SK-N-SH treated with all-trans-retinoic acid at 6 μM for 48 hours (cell line): ENCODE measurements at regions not wholly inside any gene's neighbourhood (a gene's known extent, or its start where the extent isn't known, plus 50 kb on each side); places are given as distances from the start of the nearest gene placed in this dataset.

Source experiments
- ATAC-seq: fragments of 200-7000 bp; cut with Tn5 transposase; 3 replicates; pipeline ENCODE4 v1.9.1; 2020; ENCODE audit warnings: mild to moderate bottlenecking, moderate library complexity
- ARNTL ChIP-seq: fragments of 450-650 bp; formaldehyde crosslinking; IDR thresholded peaks from 2 replicates; pipeline ENCODE4 v1.5.0; 2020; ENCODE audit warnings: low read depth, mild to moderate bottlenecking, moderate library complexity, borderline replicate concordance
- BACH2 ChIP-seq: fragments of 250-450 bp; sonication (Bioruptor Pico); IDR thresholded peaks from 2 replicates; pipeline ENCODE4 v1.9.0; 2021; ENCODE audit warnings: mild to moderate bottlenecking, borderline replicate concordance
- CSDC2 ChIP-seq: fragments of 250-450 bp; sonication (Bioruptor Pico); IDR thresholded peaks from 2 replicates; pipeline ENCODE4 v1.5.0; 2020; ENCODE audit warnings: mild to moderate bottlenecking, moderate library complexity
- ESRRG ChIP-seq: fragments of 250-450 bp; sonication (Bioruptor Pico); IDR thresholded peaks from 2 replicates; pipeline ENCODE4 v1.6.1; 2021; ENCODE audit warnings: mild to moderate bottlenecking
- GLIS3 ChIP-seq: fragments of 250-450 bp; sonication (Bioruptor Pico); IDR thresholded peaks from 2 replicates; pipeline ENCODE4 v1.5.0; 2020; ENCODE audit warnings: mild to moderate bottlenecking, moderate library complexity
- OSR1 ChIP-seq: fragments of 250-450 bp; sonication (Bioruptor Pico); IDR thresholded peaks from 2 replicates; pipeline ENCODE4 v1.8.0; 2022; ENCODE audit warnings: moderate library complexity, mild to moderate bottlenecking, inconsistent platforms
- PPARA ChIP-seq: fragments of 250-450 bp; sonication (Bioruptor Pico); IDR thresholded peaks from 2 replicates; pipeline ENCODE4 v1.5.0; 2020; ENCODE audit warnings: mild to moderate bottlenecking, borderline replicate concordance
- RARB ChIP-seq: fragments of 250-450 bp; sonication (Bioruptor Pico); IDR thresholded peaks from 2 replicates; pipeline ENCODE4 v1.8.0; 2021; ENCODE audit warnings: mild to moderate bottlenecking, moderate library complexity
- SNAI2 ChIP-seq: fragments of 250-450 bp; sonication (Bioruptor Pico); IDR thresholded peaks from 2 replicates; pipeline ENCODE4 v1.5.0; 2020; ENCODE audit warnings: mild to moderate bottlenecking, moderate library complexity
- TOX ChIP-seq: fragments of 250-450 bp; sonication (Bioruptor Pico); IDR thresholded peaks from 2 replicates; pipeline ENCODE4 v1.8.0; 2021; ENCODE audit warnings: mild to moderate bottlenecking, moderate library complexity, borderline replicate concordance
- ZC3H10 ChIP-seq: fragments of 250-450 bp; sonication (Bioruptor Pico); IDR thresholded peaks from 2 replicates; pipeline ENCODE4 v1.5.1; 2021; ENCODE audit warnings: mild to moderate bottlenecking, moderate library complexity
- ZFP3 ChIP-seq: fragments of 250-450 bp; sonication (Bioruptor Pico); IDR thresholded peaks from 2 replicates; pipeline ENCODE4 v1.5.0; 2020; ENCODE audit warnings: mild to moderate bottlenecking, moderate library complexity
- TF ChIP-seq, protein P1 (sequence below): fragments of 250-450 bp; sonication (Bioruptor Pico); IDR thresholded peaks from 2 replicates; pipeline ENCODE4 v1.5.1; 2020; ENCODE audit warnings: low read depth, mild to moderate bottlenecking, moderate library complexity
- TF ChIP-seq, protein P2 (sequence below): fragments of 250-450 bp; sonication (Bioruptor Pico); IDR thresholded peaks from 2 replicates; pipeline ENCODE4 v1.5.1; 2021; ENCODE audit warnings: mild to moderate bottlenecking, moderate library complexity
- TF ChIP-seq, protein P3 (sequence below): fragments of 250-450 bp; sonication (Bioruptor Pico); IDR thresholded peaks from 2 replicates; pipeline ENCODE4 v1.5.0; 2020; ENCODE audit warnings: mild to moderate bottlenecking, moderate library complexity

DNA sequence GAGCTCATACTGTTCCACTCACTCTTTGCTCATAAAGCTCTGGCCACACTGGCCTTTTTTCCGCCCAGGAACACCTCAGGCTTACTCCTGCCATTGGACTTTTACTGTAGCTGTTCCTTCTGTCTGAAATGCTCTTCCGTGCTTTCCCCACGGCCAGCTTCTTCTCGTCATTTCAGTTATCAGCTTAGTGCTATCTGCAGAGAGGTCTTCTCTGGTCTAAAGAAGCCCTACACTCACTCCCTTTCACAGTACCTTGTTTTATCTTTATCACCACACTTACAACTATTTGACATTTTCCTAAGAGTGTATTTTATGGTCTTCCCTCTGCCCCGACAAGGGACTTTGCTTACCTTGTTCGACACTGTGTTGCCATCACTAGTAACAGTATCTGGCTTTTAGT is 388.1 kb upstream of the SPRED2 start (continued):
- TF ChIP-seq, protein P1, sequence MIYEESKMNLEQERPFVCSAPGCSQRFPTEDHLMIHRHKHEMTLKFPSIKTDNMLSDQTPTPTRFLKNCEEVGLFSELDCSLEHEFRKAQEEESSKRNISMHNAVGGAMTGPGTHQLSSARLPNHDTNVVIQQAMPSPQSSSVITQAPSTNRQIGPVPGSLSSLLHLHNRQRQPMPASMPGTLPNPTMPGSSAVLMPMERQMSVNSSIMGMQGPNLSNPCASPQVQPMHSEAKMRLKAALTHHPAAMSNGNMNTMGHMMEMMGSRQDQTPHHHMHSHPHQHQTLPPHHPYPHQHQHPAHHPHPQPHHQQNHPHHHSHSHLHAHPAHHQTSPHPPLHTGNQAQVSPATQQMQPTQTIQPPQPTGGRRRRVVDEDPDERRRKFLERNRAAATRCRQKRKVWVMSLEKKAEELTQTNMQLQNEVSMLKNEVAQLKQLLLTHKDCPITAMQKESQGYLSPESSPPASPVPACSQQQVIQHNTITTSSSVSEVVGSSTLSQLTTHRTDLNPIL (CRISPR knock-in tag), result no peak
- TF ChIP-seq GLIS3 (CRISPR knock-in tag) (no peak), ZC3H10 (no peak), OSR1 (CRISPR knock-in tag) (no peak), BACH2 (no peak)

DNA sequence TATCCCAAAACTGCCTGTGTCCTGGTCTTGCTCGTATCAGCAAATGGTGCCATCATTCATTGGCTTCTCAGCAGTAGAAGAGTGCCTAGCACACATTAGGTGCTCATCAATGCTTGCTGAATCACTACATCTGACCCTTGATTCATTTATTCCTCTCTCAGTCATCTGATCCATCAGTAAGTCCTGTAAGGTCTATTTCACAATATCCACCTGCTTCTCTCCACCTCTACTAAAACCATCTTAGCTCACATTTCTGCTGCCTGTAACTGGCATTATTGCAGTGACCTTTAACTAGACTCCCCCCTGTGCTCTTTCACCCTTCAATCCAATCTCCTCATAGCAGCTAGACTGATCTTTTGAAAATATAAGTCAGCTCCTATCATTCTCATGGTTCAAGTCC is 387.6 kb upstream of the SPRED2 start:
- ATAC-seq, result no peak
- TF ChIP-seq PPARA (CRISPR knock-in tag) (no peak), ARNTL (CRISPR knock-in tag) (no peak), ZFP3 (CRISPR knock-in tag) (no peak), TOX (CRISPR knock-in tag) (no peak), SNAI2 (CRISPR knock-in tag) (no peak), BACH2 (no peak)
- TF ChIP-seq, protein P2, sequence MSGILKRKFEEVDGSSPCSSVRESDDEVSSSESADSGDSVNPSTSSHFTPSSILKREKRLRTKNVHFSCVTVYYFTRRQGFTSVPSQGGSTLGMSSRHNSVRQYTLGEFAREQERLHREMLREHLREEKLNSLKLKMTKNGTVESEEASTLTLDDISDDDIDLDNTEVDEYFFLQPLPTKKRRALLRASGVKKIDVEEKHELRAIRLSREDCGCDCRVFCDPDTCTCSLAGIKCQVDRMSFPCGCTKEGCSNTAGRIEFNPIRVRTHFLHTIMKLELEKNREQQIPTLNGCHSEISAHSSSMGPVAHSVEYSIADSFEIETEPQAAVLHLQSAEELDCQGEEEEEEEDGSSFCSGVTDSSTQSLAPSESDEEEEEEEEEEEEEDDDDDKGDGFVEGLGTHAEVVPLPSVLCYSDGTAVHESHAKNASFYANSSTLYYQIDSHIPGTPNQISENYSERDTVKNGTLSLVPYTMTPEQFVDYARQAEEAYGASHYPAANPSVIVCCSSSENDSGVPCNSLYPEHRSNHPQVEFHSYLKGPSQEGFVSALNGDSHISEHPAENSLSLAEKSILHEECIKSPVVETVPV (CRISPR knock-in tag), result no peak
- TF ChIP-seq, protein P3, sequence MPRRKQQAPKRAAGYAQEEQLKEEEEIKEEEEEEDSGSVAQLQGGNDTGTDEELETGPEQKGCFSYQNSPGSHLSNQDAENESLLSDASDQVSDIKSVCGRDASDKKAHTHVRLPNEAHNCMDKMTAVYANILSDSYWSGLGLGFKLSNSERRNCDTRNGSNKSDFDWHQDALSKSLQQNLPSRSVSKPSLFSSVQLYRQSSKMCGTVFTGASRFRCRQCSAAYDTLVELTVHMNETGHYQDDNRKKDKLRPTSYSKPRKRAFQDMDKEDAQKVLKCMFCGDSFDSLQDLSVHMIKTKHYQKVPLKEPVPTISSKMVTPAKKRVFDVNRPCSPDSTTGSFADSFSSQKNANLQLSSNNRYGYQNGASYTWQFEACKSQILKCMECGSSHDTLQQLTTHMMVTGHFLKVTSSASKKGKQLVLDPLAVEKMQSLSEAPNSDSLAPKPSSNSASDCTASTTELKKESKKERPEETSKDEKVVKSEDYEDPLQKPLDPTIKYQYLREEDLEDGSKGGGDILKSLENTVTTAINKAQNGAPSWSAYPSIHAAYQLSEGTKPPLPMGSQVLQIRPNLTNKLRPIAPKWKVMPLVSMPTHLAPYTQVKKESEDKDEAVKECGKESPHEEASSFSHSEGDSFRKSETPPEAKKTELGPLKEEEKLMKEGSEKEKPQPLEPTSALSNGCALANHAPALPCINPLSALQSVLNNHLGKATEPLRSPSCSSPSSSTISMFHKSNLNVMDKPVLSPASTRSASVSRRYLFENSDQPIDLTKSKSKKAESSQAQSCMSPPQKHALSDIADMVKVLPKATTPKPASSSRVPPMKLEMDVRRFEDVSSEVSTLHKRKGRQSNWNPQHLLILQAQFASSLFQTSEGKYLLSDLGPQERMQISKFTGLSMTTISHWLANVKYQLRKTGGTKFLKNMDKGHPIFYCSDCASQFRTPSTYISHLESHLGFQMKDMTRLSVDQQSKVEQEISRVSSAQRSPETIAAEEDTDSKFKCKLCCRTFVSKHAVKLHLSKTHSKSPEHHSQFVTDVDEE, result no peak
- TF ChIP-seq, protein P1 (CRISPR knock-in tag), result no peak

DNA sequence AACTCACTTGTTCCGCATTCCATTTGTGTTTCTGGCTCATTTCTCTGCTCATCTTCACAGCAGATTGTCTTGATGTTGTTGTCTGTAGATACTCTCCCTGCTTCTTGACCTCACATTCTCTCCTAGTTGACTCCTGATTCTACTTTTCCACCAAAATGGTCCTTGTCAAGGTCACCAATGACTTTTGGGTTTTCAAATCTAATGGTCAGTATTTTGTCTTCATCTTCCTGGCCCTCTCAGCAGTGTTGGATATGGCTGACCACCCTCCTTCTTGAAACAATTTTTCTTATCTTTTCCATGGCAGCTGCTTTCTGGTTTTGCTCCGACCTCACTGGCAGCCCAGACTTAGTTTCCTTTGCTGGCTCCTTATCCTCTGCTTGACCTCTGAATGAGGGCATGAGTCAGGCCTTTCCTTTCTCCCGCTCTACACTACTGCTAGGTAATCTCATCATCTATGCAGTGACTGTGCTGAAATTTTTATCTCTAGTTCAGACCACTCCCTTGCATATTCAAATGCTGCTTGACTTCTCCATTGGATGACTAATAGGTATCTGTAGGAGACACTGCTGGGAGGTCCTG is 386.6 kb upstream of the SPRED2 start:
- no peak for ATAC-seq
- TF ChIP-seq TOX (CRISPR knock-in tag) (no peak), ESRRG (no peak), CSDC2 (no peak), RARB (CRISPR knock-in tag) (no peak)
- TF ChIP-seq, protein P3, result no peak

DNA sequence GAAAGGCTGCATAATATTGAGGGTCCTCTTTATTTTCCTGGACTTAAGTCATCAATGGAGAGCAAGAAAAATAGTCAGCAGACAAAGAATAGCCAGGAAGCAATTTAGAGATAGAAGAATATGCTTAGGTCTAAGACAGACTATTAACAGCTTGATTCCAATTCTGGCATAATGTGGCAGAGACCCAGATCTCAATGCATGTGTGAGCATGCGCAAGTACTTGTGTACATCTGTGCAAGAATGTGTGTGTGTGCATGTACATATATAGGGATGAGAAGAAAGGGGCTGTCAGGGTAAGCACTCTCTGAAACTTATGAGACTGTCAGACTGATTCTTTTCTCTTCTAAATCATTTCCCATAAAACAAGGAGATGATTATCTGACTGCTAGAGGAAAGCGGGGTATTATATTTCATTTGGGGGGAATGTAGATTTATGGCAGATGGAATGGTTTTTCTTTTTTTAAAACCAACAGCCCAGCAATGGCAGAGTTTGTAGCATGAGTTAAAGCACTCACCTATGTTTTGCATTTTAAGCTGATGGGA is 381.3 kb upstream of the SPRED2 start:
- ATAC-seq, result no peak
- TF ChIP-seq BACH2 (no peak), RARB (CRISPR knock-in tag) (no peak), ZC3H10 (no peak)
- TF ChIP-seq, protein P1 (CRISPR knock-in tag), result no peak
- TF ChIP-seq, all 23 proteins: peak for 0
